HepG2 (cell line): ENCODE measurements at regions not wholly inside any gene's neighbourhood (a gene's known extent, or its start where the extent isn't known, plus 50 kb on each side); places are given as distances from the start of the nearest gene placed in this dataset.

Source experiments
- ARNTL ChIP-seq: sonication (generic); formaldehyde crosslinking; IDR thresholded peaks from 2 replicates; pipeline ENCODE4 v1.4.0; 2020; ENCODE audit warnings: mild to moderate bottlenecking, missing genetic modification reagents
- CBX5 ChIP-seq: sonication (generic); formaldehyde crosslinking; IDR thresholded peaks from 2 replicates; pipeline ENCODE4 v1.4.0; 2020; ENCODE audit warnings: missing genetic modification reagents, borderline replicate concordance
- GFI1 ChIP-seq: sonication (generic); formaldehyde crosslinking; IDR thresholded peaks from 2 replicates; pipeline ENCODE4 v1.5.0; 2020; ENCODE audit warnings: missing genetic modification reagents, mild to moderate bottlenecking, borderline replicate concordance
- KDM1A ChIP-seq: IDR thresholded peaks from 2 replicates; pipeline ENCODE4 v1.6.1; 2016; ENCODE audit warnings: missing compliant biosample characterization
- MATR3 ChIP-seq: sonication (generic); formaldehyde crosslinking; IDR thresholded peaks from 2 replicates; pipeline ENCODE4 v1.4.0; 2020; ENCODE audit warnings: missing genetic modification reagents
- NFIC ChIP-seq: IDR thresholded peaks from 2 replicates; pipeline ENCODE4 v1.6.1; 2012; ENCODE audit warnings: mild to moderate bottlenecking, low read length, inconsistent platforms
- PHF21A ChIP-seq: sonication (generic); formaldehyde crosslinking; IDR thresholded peaks from 2 replicates; pipeline ENCODE4 v1.5.0; 2020; ENCODE audit warnings: mild to moderate bottlenecking, missing genetic modification reagents
- POLR2AphosphoS5 ChIP-seq: IDR thresholded peaks from 2 replicates; pipeline ENCODE4 v1.6.1; 2012; ENCODE audit warnings: low read depth, low read length
- SAP130 ChIP-seq: IDR thresholded peaks from 2 replicates; pipeline ENCODE4 v1.6.1; 2016; ENCODE audit warnings: low read depth
- SIX1 ChIP-seq: sonication (generic); formaldehyde crosslinking; IDR thresholded peaks from 2 replicates; pipeline ENCODE4 v1.4.0; 2020; ENCODE audit warnings: missing genetic modification reagents, borderline replicate concordance
- SP1 ChIP-seq, 2 experiments: fragments of 450-650 bp in 1 of 2; sonication (generic) in 1 of 2; formaldehyde crosslinking in 1 of 2; IDR thresholded peaks; 2 replicates each; pipeline versions ENCODE4 v1.4.0 to v1.6.1; 2016 to 2020; ENCODE audit warnings: missing genetic modification reagents in 1 of 2
- TCF12 ChIP-seq, 2 experiments: fragments of 450-650 bp in 1 of 2; sonication (generic) in 1 of 2; formaldehyde crosslinking in 1 of 2; IDR thresholded peaks; 2 replicates each; pipeline versions ENCODE4 v1.6.1 to v1.8.0; 2017 to 2022; ENCODE audit warnings: antibody characterized with exemption in 1 of 2, mild to moderate bottlenecking in 1 of 2, missing genetic modification reagents in 1 of 2, moderate library complexity in 1 of 2
- U2AF2 ChIP-seq: fragments of 200-400 bp; formaldehyde crosslinking; IDR thresholded peaks from 2 replicates; pipeline ENCODE4 v1.6.1; 2017; ENCODE audit warnings: low read depth, mild to moderate bottlenecking, low read length
- ZNF256 ChIP-seq: sonication (generic); formaldehyde crosslinking; conservative IDR thresholded peaks from 2 replicates; pipeline ENCODE4 v1.4.0; 2020; ENCODE audit warnings: missing genetic modification reagents
- ZNF3 ChIP-seq: IDR thresholded peaks from 2 replicates; pipeline ENCODE4 v1.7.0; 2017; ENCODE audit warnings: inconsistent platforms
- ZNF510 ChIP-seq: sonication (generic); formaldehyde crosslinking; IDR thresholded peaks from 2 replicates; pipeline ENCODE4 v1.4.0; 2020; ENCODE audit warnings: low read depth, mild to moderate bottlenecking, missing genetic modification reagents
- ZNF563 ChIP-seq: sonication (generic); formaldehyde crosslinking; IDR thresholded peaks from 2 replicates; pipeline ENCODE4 v1.8.0; 2022; ENCODE audit warnings: mild to moderate bottlenecking, moderate library complexity, missing genetic modification reagents
- ZNF720 ChIP-seq: sonication (generic); formaldehyde crosslinking; IDR thresholded peaks from 2 replicates; pipeline ENCODE4 v1.4.0; 2020; ENCODE audit warnings: missing genetic modification reagents
- ZNF83 ChIP-seq: sonication (generic); formaldehyde crosslinking; IDR thresholded peaks from 2 replicates; pipeline ENCODE4 v1.4.0; 2020; ENCODE audit warnings: missing genetic modification reagents, mild to moderate bottlenecking, borderline replicate concordance
- TF ChIP-seq, protein P1 (sequence below): sonication (generic); formaldehyde crosslinking; IDR thresholded peaks from 2 replicates; pipeline ENCODE4 v1.5.1; 2020; ENCODE audit warnings: mild to moderate bottlenecking, missing genetic modification reagents, moderate library complexity
- TF ChIP-seq, protein P2 (sequence below): sonication (generic); formaldehyde crosslinking; IDR thresholded peaks from 2 replicates; pipeline ENCODE4 v1.4.0; 2020; ENCODE audit warnings: mild to moderate bottlenecking, missing genetic modification reagents
- TF ChIP-seq, protein P3 (sequence below), 2 experiments: fragments of 450-650 bp in 1 of 2; sonication (generic) in 1 of 2; formaldehyde crosslinking; IDR thresholded peaks; 2 replicates each; pipeline versions ENCODE4 v1.5.0 to v1.8.0; 2020 to 2022; ENCODE audit warnings: mild to moderate bottlenecking in 1 of 2, missing genetic modification reagents in 1 of 2
- TF ChIP-seq, protein P4 (sequence below): sonication (generic); formaldehyde crosslinking; IDR thresholded peaks from 2 replicates; pipeline ENCODE4 v1.4.0; 2020; ENCODE audit warnings: missing genetic modification reagents
- TF ChIP-seq, protein P5 (sequence below): sonication (generic); formaldehyde crosslinking; IDR thresholded peaks from 2 replicates; pipeline ENCODE4 v1.4.0; 2020; ENCODE audit warnings: mild to moderate bottlenecking, missing genetic modification reagents

DNA sequence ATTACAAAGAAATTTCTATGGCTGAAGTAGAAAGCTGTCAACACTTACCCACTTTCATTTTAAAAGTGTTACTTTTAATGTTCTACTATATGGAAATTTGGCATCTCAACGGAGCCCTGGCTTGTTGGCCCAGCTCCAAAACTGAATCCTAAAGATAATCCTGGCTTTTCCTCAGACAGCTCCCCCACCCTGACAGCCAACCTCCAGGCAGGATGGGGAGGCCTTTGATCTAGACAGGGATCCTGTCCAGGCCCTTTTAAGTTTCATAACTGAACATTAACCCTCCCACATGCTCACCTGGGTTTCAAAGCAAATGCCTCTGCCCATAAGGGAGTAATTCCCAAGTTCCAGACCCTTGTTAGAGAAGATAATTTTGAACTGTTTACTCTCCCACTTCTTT is 99.3 kb upstream of the RALGPS2 start (continued):
- TF ChIP-seq, protein P1, sequence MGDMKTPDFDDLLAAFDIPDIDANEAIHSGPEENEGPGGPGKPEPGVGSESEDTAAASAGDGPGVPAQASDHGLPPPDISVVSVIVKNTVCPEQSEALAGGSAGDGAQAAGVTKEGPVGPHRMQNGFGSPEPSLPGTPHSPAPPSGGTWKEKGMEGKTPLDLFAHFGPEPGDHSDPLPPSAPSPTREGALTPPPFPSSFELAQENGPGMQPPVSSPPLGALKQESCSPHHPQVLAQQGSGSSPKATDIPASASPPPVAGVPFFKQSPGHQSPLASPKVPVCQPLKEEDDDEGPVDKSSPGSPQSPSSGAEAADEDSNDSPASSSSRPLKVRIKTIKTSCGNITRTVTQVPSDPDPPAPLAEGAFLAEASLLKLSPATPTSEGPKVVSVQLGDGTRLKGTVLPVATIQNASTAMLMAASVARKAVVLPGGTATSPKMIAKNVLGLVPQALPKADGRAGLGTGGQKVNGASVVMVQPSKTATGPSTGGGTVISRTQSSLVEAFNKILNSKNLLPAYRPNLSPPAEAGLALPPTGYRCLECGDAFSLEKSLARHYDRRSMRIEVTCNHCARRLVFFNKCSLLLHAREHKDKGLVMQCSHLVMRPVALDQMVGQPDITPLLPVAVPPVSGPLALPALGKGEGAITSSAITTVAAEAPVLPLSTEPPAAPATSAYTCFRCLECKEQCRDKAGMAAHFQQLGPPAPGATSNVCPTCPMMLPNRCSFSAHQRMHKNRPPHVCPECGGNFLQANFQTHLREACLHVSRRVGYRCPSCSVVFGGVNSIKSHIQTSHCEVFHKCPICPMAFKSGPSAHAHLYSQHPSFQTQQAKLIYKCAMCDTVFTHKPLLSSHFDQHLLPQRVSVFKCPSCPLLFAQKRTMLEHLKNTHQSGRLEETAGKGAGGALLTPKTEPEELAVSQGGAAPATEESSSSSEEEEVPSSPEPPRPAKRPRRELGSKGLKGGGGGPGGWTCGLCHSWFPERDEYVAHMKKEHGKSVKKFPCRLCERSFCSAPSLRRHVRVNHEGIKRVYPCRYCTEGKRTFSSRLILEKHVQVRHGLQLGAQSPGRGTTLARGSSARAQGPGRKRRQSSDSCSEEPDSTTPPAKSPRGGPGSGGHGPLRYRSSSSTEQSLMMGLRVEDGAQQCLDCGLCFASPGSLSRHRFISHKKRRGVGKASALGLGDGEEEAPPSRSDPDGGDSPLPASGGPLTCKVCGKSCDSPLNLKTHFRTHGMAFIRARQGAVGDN (CRISPR knock-in tag): no peak
- TF ChIP-seq U2AF2: no peak
- TF ChIP-seq ZNF720: no peak
- TF ChIP-seq SAP130: 0 out of 2 replicates have a peak, but pooled peaks have one; percentile 22
- TF ChIP-seq ZNF510: no peak
- TF ChIP-seq POLR2AphosphoS5: no peak
- TF ChIP-seq, protein P2, sequence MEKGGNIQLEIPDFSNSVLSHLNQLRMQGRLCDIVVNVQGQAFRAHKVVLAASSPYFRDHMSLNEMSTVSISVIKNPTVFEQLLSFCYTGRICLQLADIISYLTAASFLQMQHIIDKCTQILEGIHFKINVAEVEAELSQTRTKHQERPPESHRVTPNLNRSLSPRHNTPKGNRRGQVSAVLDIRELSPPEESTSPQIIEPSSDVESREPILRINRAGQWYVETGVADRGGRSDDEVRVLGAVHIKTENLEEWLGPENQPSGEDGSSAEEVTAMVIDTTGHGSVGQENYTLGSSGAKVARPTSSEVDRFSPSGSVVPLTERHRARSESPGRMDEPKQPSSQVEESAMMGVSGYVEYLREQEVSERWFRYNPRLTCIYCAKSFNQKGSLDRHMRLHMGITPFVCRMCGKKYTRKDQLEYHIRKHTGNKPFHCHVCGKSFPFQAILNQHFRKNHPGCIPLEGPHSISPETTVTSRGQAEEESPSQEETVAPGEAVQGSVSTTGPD (CRISPR knock-in tag): no peak
- TF ChIP-seq GFI1 (CRISPR knock-in tag): no peak
- TF ChIP-seq SP1 (IDR thresholded peaks at IDR 0.05): no peak
- TF ChIP-seq SP1 (CRISPR knock-in tag; IDR thresholded peaks at IDR 0.05): no peak
- peak; percentile 39; the same call in 1 of the 2 replicates for TF ChIP-seq NFIC
- no peak for TF ChIP-seq KDM1A
- TF ChIP-seq SIX1 (CRISPR knock-in tag): no peak
- TF ChIP-seq, protein P3, sequence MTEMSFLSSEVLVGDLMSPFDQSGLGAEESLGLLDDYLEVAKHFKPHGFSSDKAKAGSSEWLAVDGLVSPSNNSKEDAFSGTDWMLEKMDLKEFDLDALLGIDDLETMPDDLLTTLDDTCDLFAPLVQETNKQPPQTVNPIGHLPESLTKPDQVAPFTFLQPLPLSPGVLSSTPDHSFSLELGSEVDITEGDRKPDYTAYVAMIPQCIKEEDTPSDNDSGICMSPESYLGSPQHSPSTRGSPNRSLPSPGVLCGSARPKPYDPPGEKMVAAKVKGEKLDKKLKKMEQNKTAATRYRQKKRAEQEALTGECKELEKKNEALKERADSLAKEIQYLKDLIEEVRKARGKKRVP (CRISPR knock-in tag; IDR thresholded peaks at IDR 0.05): no peak
- no peak for TF ChIP-seq TCF12 (IDR thresholded peaks at IDR 0.05)
- no peak for TF ChIP-seq TCF12 (CRISPR knock-in tag; IDR thresholded peaks at IDR 0.05)
- TF ChIP-seq, protein P4, sequence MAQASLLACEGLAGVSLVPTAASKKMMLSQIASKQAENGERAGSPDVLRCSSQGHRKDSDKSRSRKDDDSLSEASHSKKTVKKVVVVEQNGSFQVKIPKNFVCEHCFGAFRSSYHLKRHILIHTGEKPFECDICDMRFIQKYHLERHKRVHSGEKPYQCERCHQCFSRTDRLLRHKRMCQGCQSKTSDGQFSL (CRISPR knock-in tag): no peak
- TF ChIP-seq ZNF256: no peak
- no peak for TF ChIP-seq ARNTL (CRISPR knock-in tag)
- TF ChIP-seq MATR3 (CRISPR knock-in tag): no peak
- no peak for TF ChIP-seq ZNF83 (CRISPR knock-in tag)
- TF ChIP-seq ZNF563: no peak
- TF ChIP-seq CBX5: no peak
- no peak for TF ChIP-seq ZNF3 (CRISPR knock-in tag)
- TF ChIP-seq, protein P5, sequence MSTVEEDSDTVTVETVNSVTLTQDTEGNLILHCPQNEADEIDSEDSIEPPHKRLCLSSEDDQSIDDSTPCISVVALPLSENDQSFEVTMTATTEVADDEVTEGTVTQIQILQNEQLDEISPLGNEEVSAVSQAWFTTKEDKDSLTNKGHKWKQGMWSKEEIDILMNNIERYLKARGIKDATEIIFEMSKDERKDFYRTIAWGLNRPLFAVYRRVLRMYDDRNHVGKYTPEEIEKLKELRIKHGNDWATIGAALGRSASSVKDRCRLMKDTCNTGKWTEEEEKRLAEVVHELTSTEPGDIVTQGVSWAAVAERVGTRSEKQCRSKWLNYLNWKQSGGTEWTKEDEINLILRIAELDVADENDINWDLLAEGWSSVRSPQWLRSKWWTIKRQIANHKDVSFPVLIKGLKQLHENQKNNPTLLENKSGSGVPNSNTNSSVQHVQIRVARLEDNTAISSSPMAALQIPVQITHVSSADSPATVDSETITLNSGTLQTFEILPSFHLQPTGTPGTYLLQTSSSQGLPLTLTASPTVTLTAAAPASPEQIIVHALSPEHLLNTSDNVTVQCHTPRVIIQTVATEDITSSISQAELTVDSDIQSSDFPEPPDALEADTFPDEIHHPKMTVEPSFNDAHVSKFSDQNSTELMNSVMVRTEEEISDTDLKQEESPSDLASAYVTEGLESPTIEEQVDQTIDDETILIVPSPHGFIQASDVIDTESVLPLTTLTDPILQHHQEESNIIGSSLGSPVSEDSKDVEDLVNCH: no peak
- TF ChIP-seq PHF21A (CRISPR knock-in tag): no peak
